ENCODE measurements at regions not wholly inside any gene's neighbourhood (a gene's known extent, or its start where the extent isn't known, plus 50 kb on each side); places are given as distances from the start of the nearest gene placed in this dataset.

- TF ChIP-seq, protein P1, sequence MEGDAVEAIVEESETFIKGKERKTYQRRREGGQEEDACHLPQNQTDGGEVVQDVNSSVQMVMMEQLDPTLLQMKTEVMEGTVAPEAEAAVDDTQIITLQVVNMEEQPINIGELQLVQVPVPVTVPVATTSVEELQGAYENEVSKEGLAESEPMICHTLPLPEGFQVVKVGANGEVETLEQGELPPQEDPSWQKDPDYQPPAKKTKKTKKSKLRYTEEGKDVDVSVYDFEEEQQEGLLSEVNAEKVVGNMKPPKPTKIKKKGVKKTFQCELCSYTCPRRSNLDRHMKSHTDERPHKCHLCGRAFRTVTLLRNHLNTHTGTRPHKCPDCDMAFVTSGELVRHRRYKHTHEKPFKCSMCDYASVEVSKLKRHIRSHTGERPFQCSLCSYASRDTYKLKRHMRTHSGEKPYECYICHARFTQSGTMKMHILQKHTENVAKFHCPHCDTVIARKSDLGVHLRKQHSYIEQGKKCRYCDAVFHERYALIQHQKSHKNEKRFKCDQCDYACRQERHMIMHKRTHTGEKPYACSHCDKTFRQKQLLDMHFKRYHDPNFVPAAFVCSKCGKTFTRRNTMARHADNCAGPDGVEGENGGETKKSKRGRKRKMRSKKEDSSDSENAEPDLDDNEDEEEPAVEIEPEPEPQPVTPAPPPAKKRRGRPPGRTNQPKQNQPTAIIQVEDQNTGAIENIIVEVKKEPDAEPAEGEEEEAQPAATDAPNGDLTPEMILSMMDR (IDR thresholded peaks at IDR 0.05) = no peak
- no peak for TF ChIP-seq POLR2A (IDR thresholded peaks at IDR 0.05)
Measured at GRCh38 chr11:116035977-116036376, 531.8 kb upstream of the CADM1 start.
